GM12892 (cell line): ENCODE measurements at regions not wholly inside any gene's neighbourhood (a gene's known extent, or its start where the extent isn't known, plus 50 kb on each side); places are given as distances from the start of the nearest gene placed in this dataset.

Source experiments
- POLR2A ChIP-seq: IDR thresholded peaks from 2 replicates; pipeline ENCODE4 v1.6.1; 2011; ENCODE audit warnings: low read depth, low read length, control low read depth
- POLR2AphosphoS5 ChIP-seq: IDR thresholded peaks from 2 replicates; pipeline ENCODE4 v1.6.1; 2011; ENCODE audit warnings: low read depth, low read length, control low read depth

GRCh38 chr6:2449572-2449940 lies 204.2 kb upstream of the GMDS start:
- TF ChIP-seq POLR2A (no peak), POLR2AphosphoS5 (no peak)
